ENCODE measurements at regions not wholly inside any gene's neighbourhood (a gene's known extent, or its start where the extent isn't known, plus 50 kb on each side); places are given as distances from the start of the nearest gene placed in this dataset.

DNA sequence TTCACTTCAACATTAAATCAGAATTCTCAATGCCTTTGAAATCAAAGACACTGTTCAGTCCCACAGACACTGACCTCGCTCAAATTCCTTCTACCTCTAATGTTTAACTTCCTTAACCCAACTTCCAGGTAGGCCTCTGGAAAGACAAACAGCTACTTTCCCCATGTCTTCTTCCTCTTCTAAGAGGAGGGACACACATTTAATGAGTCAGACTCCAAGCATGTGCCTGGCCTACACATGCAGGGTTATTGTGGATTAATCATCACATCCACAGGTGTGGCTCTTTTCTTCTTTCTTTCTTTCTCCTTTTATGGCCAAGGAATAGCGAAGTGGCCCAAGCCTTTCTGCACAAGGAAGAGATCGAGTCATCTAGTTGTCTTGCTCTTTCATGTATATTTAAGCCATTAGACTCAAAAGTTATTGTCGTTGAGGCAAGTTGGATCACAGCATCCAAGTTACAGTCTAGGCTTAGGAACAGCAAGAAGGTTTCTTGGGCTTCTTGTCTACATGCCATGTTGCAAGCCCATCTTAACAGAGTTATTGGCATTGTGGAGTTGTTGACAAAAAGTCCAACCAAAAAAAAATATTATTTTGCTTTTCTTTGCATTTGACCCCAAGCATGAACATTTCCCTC, 387.8 kb downstream of the IRS1 start (continued):
- TF ChIP-seq, protein P1, sequence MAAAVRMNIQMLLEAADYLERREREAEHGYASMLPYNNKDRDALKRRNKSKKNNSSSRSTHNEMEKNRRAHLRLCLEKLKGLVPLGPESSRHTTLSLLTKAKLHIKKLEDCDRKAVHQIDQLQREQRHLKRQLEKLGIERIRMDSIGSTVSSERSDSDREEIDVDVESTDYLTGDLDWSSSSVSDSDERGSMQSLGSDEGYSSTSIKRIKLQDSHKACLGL (CRISPR knock-in tag; IDR thresholded peaks at IDR 0.05) = no peak
- TF ChIP-seq ZKSCAN1 (IDR thresholded peaks at IDR 0.05; ENCODE audit: low read length) (no peak), ZNF430 (CRISPR knock-in tag; IDR thresholded peaks at IDR 0.05) (no peak), EEA1 (CRISPR knock-in tag; IDR thresholded peaks at IDR 0.05; ENCODE audit: borderline replicate concordance) (no peak), ZNF17 (CRISPR knock-in tag; IDR thresholded peaks at IDR 0.05) (no peak), XBP1 (CRISPR knock-in tag; IDR thresholded peaks at IDR 0.05) (no peak), ZNF737 (CRISPR knock-in tag; IDR thresholded peaks at IDR 0.05; ENCODE audit: borderline replicate concordance) (no peak), SP5 (CRISPR knock-in tag; IDR thresholded peaks at IDR 0.05; ENCODE audit: borderline replicate concordance, low read depth) (peak; percentile 70; the same call in 1 of the 2 replicates), ZNF879 (CRISPR knock-in tag; IDR thresholded peaks at IDR 0.05) (no peak), ZNF713 (CRISPR knock-in tag; IDR thresholded peaks at IDR 0.05) (no peak), NFE2 (CRISPR knock-in tag; IDR thresholded peaks at IDR 0.05) (no peak), ADNP (CRISPR knock-in tag; IDR thresholded peaks at IDR 0.05) (no peak), JUNB (CRISPR knock-in tag; IDR thresholded peaks at IDR 0.05; ENCODE audit: borderline replicate concordance) (peak; percentile 89; the same call in 1 of the 2 replicates), MAFF (IDR thresholded peaks at IDR 0.05; ENCODE audit: low read depth, low read length) (no peak), ZBTB2 (CRISPR knock-in tag; IDR thresholded peaks at IDR 0.05; ENCODE audit: low read depth) (no peak), YEATS2 (CRISPR knock-in tag; IDR thresholded peaks at IDR 0.05; ENCODE audit: borderline replicate concordance) (peak; percentile 66; the same call in 1 of the 2 replicates), ZMYM3 (CRISPR knock-in tag; IDR thresholded peaks at IDR 0.05) (no peak), ZNF44 (CRISPR knock-in tag; IDR thresholded peaks at IDR 0.05) (peak; percentile 46; the same call in 1 of the 2 replicates), HMGXB3 (CRISPR knock-in tag; IDR thresholded peaks at IDR 0.05; ENCODE audit: borderline replicate concordance) (0 out of 2 replicates have a peak, but pooled peaks have one; percentile 39), ZNF143 (CRISPR knock-in tag; IDR thresholded peaks at IDR 0.05) (no peak)
- TF ChIP-seq, protein P2, sequence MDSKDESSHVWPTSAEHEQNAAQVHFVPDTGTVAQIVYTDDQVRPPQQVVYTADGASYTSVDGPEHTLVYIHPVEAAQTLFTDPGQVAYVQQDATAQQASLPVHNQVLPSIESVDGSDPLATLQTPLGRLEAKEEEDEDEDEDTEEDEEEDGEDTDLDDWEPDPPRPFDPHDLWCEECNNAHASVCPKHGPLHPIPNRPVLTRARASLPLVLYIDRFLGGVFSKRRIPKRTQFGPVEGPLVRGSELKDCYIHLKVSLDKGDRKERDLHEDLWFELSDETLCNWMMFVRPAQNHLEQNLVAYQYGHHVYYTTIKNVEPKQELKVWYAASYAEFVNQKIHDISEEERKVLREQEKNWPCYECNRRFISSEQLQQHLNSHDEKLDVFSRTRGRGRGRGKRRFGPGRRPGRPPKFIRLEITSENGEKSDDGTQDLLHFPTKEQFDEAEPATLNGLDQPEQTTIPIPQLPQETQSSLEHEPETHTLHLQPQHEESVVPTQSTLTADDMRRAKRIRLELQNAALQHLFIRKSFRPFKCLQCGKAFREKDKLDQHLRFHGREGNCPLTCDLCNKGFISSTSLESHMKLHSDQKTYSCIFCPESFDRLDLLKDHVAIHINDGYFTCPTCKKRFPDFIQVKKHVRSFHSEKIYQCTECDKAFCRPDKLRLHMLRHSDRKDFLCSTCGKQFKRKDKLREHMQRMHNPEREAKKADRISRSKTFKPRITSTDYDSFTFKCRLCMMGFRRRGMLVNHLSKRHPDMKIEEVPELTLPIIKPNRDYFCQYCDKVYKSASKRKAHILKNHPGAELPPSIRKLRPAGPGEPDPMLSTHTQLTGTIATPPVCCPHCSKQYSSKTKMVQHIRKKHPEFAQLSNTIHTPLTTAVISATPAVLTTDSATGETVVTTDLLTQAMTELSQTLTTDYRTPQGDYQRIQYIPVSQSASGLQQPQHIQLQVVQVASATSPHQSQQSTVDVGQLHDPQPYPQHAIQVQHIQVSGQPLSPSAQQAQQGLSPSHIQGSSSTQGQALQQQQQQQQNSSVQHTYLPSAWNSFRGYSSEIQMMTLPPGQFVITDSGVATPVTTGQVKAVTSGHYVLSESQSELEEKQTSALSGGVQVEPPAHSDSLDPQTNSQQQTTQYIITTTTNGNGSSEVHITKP (CRISPR knock-in tag; IDR thresholded peaks at IDR 0.05; ENCODE audit: low read depth) = 0 out of 2 replicates have a peak, but pooled peaks have one; percentile 55
